Tibial artery (tissue), 4 donors: ENCODE measurements at regions not wholly inside any gene's neighbourhood (a gene's known extent, or its start where the extent isn't known, plus 50 kb on each side); places are given as distances from the start of the nearest gene placed in this dataset.
"Not testable (repeated sequence)": the region's sequence is repeated elsewhere in the genome, so short reads cannot be mapped to it uniquely, and the experiment has no call there.

Source experiments
- DNase-seq, 2 donors: peaks; one replicate each; pipeline ENCODE4 v3.0.0-alpha.2; 2019
- H3K27ac ChIP-seq, 2 donors: fragments of 200-600 bp; sonication (generic) in 1 of 2; 1 replicate in 1 of 2; 2 replicates in 1 of 2; pipeline ENCODE4 v1.5.1; 2018 to 2019; ENCODE audit warnings: mild to moderate bottlenecking in 1 of 2
- H3K27me3 ChIP-seq, 2 donors: fragments of 200-600 bp; sonication (generic) in 1 of 2; one replicate each; pipeline versions ENCODE4 v1.5.1 to v1.6.0; 2016 to 2019
- H3K36me3 ChIP-seq, 3 donors: fragments of 200-600 bp; sonication (generic) in 2 of 3; one replicate each; pipeline ENCODE4 v1.5.1; 2016 to 2019; ENCODE audit warnings: mild to moderate bottlenecking in 2 of 3
- H3K4me1 ChIP-seq, 4 donors: fragments of 200-600 bp; sonication (generic) in 2 of 4; 1 replicate in 3 of 4; 2 replicates in 1 of 4; pipeline ENCODE4 v1.5.1; 2016 to 2019
- H3K4me3 ChIP-seq, 2 donors: fragments of 200-600 bp; sonication (generic) in 1 of 2; 1 replicate in 1 of 2; 2 replicates in 1 of 2; pipeline ENCODE4 v1.5.1; 2018 to 2019; ENCODE audit warnings: mild to moderate bottlenecking in 2 of 2
- H3K9me3 ChIP-seq, 3 donors: fragments of 200-600 bp; sonication (generic) in 1 of 3; one replicate each; pipeline ENCODE4 v1.5.1; 2016 to 2019
- intact Hi-C: fragments of 100-400 bp; cut with DNase I; formaldehyde crosslinking; loops from one replicate; pipeline ENCODE4 v1.15.0; 2023; ENCODE audit warnings: low total_unique reads

DNA sequence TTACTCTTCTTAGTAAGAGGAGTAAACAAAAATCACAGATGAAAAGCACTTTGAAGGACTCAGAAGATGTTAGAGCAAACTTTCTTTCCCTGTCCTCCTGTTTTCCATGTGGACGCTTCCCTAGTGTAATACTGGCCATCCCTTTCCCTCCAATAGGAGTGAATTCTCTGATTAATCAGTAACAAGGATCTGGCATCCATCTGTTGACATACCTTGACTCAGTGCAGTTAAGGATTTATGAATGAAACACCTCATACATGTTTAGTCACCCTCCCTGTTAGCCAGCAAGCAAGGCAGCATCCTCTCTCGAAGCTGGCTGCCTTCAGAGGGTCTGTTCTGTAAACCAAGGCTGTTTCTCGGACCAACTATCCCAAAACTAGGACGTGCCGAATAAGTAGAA, 388.0 kb upstream of the ANKRD20A1 start:
- H3K27me3 ChIP-seq, H3K36me3 ChIP-seq, H3K9me3 ChIP-seq, H3K27ac ChIP-seq, intact Hi-C loops, DNase-seq, H3K4me1 ChIP-seq, H3K4me3 ChIP-seq: not testable (repeated sequence)

DNA sequence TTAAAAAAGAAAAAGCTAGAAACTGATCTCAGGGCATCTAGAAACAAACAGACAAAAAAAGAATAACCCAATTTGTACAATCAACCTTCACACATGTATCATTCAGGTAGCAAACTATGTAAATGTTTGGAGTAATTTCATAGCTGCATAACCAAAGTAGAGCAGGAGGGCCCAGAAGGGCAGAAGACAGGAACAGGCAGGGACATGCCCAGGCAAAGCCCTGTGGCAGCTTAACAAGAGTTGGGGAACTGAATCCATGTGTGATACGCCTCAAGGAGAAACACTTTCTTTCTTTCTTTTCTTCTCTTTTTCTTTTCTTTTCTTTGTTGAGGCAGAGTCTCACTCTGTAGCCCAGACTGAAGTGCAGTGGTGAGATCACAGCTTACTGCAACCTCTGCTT, 390.4 kb upstream of the ANKRD20A1 start:
- H3K4me3 ChIP-seq, H3K9me3 ChIP-seq, H3K36me3 ChIP-seq, H3K27ac ChIP-seq, intact Hi-C loops, H3K27me3 ChIP-seq, DNase-seq, H3K4me1 ChIP-seq: not testable (repeated sequence)

DNA sequence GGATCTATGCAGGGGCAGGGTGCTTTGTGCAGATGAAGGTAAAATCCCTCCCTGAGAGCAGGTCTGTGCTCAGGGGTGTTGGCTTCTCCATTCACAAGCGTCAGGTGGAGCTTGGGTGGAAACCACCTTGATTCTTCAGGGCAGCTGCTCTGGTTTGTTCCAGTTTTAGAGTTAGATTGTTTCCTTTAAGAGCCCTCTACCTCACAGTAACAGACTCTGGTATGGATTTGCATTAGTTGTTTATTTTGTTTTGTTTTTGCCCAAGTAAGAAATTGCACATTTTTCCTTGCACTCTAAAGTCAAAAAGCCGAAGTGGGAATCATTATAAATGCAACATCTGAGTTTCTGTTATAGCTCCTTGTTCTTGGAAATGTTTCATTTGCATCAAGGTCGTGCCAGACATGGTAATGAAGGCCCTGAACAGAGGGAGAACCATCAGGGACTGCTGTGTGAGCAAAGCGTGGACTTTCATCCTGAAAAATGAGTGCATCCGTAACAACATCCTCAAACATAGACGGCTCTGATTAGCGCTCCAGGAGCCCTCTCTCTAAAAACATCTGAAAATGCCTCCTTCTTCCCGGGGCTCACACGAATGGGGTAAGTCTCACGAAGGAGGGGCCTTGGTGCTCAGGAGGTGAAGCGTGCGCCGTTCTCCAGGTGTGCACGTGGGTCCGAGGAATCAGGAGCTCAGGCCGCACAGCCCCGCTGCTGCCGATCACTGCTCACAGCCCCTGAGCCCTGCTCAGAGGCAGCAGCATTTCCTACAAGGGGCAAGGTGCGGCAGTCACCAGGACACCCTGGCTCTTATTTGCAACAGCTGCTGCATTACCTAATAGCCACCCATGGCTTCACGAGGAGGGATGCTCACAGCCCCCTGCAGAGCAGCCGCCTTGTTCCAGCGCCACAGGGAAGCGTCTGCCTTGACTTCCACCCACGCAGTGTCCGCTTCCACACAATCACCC, 396.7 kb upstream of the ANKRD20A1 start:
- H3K4me1 ChIP-seq, H3K9me3 ChIP-seq, H3K27me3 ChIP-seq, H3K4me3 ChIP-seq, H3K36me3 ChIP-seq, DNase-seq, H3K27ac ChIP-seq, intact Hi-C loops: not testable (repeated sequence)

DNA sequence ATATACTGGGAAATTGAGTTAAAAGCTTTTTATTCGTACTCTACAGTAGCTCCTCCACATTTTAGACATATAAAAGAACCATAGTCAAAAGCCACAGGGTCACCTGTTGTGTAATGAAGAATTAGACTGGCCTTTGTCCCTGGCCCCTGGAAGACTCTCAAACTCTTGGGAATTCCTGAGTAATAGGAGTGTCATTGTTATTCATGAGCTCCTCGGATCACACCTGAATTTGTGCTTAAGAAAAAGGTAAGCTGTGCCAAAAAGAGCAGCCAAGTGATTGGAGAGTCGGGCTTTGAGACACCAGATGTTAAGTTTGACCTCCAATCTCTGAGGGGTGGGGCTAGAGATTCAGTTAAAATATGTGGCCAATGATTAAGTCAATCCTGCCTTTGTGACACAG, 405.8 kb upstream of the ANKRD20A1 start:
- DNase-seq, H3K4me1 ChIP-seq, intact Hi-C loops, H3K27me3 ChIP-seq, H3K27ac ChIP-seq, H3K4me3 ChIP-seq, H3K9me3 ChIP-seq, H3K36me3 ChIP-seq: not testable (repeated sequence)

DNA sequence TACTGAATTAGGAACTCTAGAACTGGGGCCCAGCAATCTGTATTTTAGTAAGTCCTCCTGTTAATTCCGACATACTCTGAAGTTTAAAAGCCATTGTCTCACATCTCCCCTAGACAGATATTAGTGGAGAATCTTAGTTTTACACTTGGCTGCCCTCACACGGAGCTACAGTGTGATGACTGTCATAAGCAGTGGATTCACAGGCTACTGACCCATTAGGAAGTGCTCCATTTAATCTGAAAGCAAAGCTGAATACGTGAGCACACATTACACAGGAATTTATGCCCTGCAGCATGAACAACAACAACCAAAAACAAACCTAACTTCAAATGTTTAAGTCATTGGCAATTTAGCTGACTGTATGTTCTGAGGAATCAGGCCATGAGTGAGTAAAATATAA, 416.4 kb upstream of the ANKRD20A1 start:
- DNase-seq, H3K4me1 ChIP-seq, H3K4me3 ChIP-seq, intact Hi-C loops, H3K9me3 ChIP-seq, H3K36me3 ChIP-seq, H3K27me3 ChIP-seq, H3K27ac ChIP-seq: not testable (repeated sequence)

DNA sequence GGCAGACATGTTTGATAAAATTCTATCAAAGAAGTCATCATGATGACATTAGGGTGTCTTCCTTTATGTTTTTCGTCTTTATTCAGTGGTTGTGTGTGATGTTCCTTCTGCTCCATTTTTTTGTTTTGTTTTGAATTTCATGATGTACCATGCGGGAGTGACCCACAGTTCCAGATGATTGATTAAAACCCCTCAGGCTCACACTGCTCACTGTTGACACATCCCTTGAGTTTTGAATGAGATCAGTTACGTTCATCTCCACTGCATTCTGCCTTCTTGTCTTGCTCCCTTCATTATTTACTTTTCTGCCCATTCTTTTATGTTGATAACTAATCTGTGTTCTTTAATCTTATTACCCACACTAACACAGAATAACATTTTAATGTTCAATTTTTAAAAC, 421.7 kb upstream of the ANKRD20A1 start:
- H3K4me1 ChIP-seq, intact Hi-C loops, H3K36me3 ChIP-seq, H3K27me3 ChIP-seq, H3K4me3 ChIP-seq, DNase-seq, H3K9me3 ChIP-seq, H3K27ac ChIP-seq: not testable (repeated sequence)

DNA sequence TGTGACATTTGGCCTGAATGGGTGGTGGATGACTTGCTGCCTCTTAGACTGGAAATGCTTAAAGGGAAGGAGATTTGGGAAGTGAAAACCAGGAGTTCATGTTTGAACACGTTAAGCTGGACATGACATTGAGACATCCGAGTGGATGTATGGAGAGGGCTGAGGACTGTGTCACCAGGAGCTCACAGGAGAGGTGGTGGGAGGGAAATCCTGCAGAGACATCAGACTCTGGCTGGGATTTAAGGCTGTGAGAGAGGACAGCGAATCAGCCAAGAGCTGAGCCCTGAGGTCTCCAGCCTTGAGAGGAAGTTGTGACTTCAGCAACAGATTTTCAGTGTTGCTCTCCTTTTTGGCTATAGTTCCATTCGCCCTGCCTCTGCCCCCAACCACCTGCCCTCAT, 432.5 kb upstream of the SPATA31A3 start:
- H3K27me3 ChIP-seq, H3K36me3 ChIP-seq, H3K4me1 ChIP-seq, H3K9me3 ChIP-seq, DNase-seq, H3K27ac ChIP-seq, H3K4me3 ChIP-seq, intact Hi-C loops: not testable (repeated sequence)

DNA sequence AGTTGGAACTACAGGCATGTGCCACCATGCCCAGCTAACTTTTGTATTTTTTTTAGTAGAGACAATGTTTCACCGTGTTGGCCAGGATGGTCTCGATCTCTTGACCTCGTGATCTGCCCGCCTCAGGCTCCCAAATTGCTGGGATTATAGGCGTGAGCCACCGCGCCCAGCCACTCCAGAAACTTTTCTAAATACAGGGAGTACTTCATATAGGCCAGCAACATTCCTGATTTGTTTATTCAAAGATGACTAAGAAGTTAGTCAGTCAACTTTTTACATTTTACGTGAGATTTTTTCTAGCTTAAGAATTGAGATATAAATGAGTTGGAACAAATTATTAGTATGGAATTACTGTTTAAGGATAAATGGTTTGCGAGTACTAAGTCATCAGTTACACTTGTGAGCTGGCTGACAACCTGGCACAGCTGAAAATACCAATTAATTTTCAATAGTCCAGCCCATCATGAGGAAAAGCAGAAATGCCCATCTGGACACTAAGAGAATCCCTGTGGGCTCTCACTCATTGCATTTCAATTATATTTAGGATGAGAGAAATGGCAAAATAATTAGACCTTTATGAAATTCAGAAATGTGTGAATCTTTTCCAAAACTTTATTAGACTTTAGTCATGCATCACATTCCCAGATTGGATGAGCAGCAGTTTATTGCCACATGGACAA, 430.8 kb upstream of the SPATA31A3 start:
- intact Hi-C loops, H3K27me3 ChIP-seq, H3K4me1 ChIP-seq, H3K9me3 ChIP-seq, DNase-seq, H3K36me3 ChIP-seq, H3K4me3 ChIP-seq, H3K27ac ChIP-seq: not testable (repeated sequence)

DNA sequence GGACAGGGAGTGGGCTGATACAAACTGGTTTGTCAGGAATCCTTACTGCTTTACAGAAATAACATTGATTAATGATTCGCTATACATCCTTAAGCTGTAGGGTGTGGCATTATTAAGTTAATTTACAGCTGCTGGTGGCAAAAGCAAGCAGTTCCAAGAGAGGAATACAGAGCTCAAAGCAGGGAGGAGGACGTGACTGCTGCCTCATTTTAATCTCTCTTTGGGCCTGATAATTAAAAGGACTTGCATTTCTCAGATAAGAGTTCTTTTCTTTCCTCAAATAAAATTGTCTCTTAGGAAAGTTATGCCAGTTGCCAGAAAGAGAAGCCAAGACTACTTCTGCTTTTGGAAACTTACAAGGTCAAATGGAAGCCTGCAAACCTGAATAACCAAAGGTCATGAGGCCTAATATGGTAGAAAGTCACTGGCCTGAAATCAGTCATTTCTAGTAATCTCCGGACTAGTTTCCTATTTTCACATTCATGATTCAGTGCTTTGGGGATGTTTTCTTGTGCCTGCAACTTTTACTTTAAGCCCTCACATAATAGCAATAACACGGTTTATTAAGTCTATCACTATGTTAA, 426.2 kb upstream of the SPATA31A3 start:
- H3K4me1 ChIP-seq, H3K4me3 ChIP-seq, DNase-seq, H3K27ac ChIP-seq, H3K27me3 ChIP-seq, H3K9me3 ChIP-seq, intact Hi-C loops, H3K36me3 ChIP-seq: not testable (repeated sequence)

DNA sequence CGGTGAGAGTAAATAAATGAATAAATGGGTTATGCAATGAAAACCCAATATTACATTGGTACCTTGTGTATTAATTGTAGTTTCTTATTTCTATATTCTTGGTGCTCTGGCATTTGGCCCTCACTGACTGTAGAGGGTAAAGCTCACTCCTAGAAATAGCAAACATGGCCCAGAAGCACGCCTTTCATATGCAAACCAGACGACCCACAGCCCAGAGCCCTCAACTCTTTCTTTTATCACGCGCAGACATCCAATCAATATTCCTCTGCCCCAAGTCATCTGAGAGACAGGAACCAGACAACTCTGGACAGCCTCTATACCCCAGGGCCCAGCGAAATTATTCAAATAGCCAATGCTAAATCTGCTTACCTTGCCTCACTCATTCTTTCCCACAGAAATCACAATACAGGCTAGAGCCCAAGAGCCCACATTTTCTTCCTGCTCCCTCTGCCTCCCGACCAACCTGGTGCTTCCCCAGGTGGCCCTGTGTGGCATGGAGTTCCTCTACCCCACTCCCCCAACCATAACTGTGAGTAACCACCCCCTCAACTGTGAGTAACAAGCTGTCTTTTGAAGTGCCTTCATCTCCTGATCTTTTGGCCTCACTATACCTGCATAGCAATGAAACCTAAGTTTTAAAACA, 425.1 kb upstream of the SPATA31A3 start:
- H3K9me3 ChIP-seq, H3K4me3 ChIP-seq, intact Hi-C loops, H3K27ac ChIP-seq, DNase-seq, H3K36me3 ChIP-seq, H3K27me3 ChIP-seq, H3K4me1 ChIP-seq: not testable (repeated sequence)

DNA sequence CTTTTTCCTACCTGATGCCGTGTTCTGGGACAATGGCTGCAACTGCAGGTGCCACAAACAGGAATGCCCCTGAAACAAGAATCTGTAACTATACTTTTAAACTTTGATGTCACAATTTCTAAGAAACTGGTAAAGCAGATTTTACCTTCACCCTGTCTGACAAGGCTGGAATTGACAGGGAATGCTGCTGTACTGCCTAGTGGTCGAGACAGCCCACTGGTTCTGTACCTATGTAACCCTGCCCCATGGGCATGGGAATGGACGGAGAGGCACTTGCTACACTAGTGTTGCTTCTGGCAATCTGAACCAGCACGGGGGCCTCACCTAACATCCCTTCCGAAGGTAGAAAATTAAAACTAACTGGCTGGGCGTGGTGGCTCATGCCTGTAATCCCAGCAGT, 424.3 kb upstream of the SPATA31A3 start:
- H3K27ac ChIP-seq, H3K36me3 ChIP-seq, DNase-seq, intact Hi-C loops, H3K4me1 ChIP-seq, H3K9me3 ChIP-seq, H3K27me3 ChIP-seq, H3K4me3 ChIP-seq: not testable (repeated sequence)

DNA sequence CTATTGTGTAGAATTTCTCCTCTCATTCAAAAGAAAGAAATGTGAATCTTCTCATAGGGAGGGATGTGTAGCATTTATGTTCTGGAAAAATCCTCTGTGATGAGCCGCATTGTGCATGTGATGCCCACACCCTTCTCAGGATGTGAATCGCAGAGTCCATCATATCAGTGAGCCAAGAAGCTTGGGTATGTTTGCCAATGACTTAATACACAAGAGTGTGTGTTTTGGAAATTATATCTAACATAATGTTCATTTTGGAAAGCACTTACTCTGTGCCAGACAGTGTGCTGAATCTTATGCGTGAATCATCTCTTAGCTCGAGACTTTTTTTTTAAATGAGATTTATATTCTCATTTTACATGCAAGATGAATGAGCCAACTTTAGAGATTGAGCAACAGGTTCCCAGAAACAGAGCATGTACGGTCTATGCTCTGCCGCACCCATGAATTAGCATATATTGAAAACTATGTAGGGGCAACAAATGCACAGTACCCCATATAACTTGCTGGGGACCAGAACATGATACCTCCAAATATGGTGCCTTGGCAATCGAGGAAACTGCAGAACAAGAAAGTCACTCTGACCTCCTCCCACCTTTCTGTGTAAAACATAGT, 418.4 kb upstream of the SPATA31A3 start:
- H3K9me3 ChIP-seq, DNase-seq, H3K4me1 ChIP-seq, H3K27me3 ChIP-seq, H3K4me3 ChIP-seq, H3K36me3 ChIP-seq, intact Hi-C loops, H3K27ac ChIP-seq: not testable (repeated sequence)

DNA sequence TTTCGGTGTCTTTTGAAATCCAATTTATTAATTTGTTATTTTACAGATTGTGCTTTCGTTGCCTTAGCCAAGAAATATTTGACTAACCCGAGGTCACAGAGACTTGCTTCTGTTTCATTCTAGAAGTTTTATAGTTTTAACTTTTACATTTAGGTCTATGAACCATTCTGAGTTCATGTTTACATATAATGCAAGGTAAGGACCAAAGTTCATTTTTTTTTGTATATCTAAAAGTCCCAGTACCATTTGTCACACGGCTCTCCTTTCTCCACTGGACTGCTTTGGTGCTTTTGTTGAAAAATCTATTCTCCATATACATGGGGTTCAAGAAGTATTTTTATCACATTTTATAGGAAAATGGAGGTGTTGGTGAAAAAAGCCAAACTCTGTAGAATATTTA, 411.4 kb upstream of the SPATA31A3 start:
- H3K27me3 ChIP-seq, H3K4me1 ChIP-seq, H3K36me3 ChIP-seq, H3K27ac ChIP-seq, H3K4me3 ChIP-seq, intact Hi-C loops, DNase-seq, H3K9me3 ChIP-seq: not testable (repeated sequence)
